ENCODE measurements at regions not wholly inside any gene's neighbourhood (a gene's known extent, or its start where the extent isn't known, plus 50 kb on each side); places are given as distances from the start of the nearest gene placed in this dataset.

DNA sequence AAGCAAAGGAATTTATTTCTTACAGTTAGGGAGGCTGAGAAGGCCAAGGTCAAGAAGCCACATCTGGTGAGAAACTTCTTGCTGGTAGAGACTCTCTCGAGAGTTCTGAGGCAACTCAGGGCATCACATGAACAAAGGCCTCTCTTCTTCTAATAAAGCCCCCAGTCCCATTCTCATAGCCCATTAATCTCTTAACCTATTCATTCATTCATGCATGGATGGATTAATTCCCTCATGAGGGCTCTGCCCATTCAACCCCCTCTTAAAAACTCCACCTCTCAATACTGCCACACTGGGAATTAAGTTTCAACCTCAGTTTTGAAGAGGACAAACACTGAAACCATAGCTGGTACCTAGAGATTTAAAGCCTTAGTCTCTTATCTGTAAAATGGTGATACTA is 217.9 kb upstream of the SPTLC3 start (continued):
- TF ChIP-seq, protein P1, sequence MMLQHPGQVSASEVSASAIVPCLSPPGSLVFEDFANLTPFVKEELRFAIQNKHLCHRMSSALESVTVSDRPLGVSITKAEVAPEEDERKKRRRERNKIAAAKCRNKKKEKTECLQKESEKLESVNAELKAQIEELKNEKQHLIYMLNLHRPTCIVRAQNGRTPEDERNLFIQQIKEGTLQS (IDR thresholded peaks at IDR 0.05) = no peak
- TF ChIP-seq FOXA2 (IDR thresholded peaks at IDR 0.05) = no peak

DNA sequence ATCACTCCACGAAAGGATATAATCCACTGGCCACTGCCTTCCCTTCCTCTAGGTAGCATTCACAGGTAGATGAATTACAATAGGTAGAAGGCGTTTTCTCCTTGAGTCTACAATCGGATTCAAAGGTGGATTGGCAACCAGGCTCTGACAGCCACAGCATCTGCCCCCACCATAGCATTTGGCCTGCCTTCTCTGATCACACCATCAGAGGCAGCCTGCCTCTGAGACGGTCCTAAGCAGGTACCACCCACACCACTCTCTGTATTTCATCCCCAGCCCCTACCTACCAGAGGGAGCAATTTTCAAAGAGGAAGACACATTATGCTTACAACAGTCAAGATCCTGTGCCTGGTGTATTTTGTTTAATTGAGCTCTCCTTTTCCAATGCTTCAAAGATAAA is 210.5 kb upstream of the SPTLC3 start:
- no peak for DNase-seq (ENCODE audit: low spot score)
- H3K27ac ChIP-seq (ENCODE audit: low read depth in 1 of 2, low read length in 2 of 2) = no peak overlapping the region
- H3K9me3 ChIP-seq (ENCODE audit: control insufficient read depth in 4 of 4, low read length in 3 of 4) = no peaks in the 10 kb centered on the region
- 28% methylated on average over 4 of the region's 4 CpGs for WGBS
- H3K4me3 ChIP-seq (ENCODE audit: low read depth in 1 of 3, low read length in 3 of 3) = no peak overlapping the region
- TF ChIP-seq EGR1 (IDR thresholded peaks at IDR 0.05; ENCODE audit: low read depth in 2 of 2) = no peak
- no peak overlapping the region for H3K9ac ChIP-seq (ENCODE audit: low read depth in 1 of 2, low read length in 2 of 2)
- no peaks in the 10 kb centered on the region for H3K4me1 ChIP-seq (ENCODE audit: control insufficient read depth in 4 of 4, insufficient read depth in 4 of 4, low read length in 3 of 4)
- H3K36me3 ChIP-seq (ENCODE audit: control insufficient read depth in 4 of 4, insufficient read depth in 3 of 4, low read depth in 1 of 4, low read length in 3 of 4) = no peaks in the 10 kb centered on the region
- H3K27me3 ChIP-seq (ENCODE audit: control insufficient read depth in 4 of 4, insufficient read depth in 4 of 4, low read length in 3 of 4) = no peaks in the 10 kb centered on the region

DNA sequence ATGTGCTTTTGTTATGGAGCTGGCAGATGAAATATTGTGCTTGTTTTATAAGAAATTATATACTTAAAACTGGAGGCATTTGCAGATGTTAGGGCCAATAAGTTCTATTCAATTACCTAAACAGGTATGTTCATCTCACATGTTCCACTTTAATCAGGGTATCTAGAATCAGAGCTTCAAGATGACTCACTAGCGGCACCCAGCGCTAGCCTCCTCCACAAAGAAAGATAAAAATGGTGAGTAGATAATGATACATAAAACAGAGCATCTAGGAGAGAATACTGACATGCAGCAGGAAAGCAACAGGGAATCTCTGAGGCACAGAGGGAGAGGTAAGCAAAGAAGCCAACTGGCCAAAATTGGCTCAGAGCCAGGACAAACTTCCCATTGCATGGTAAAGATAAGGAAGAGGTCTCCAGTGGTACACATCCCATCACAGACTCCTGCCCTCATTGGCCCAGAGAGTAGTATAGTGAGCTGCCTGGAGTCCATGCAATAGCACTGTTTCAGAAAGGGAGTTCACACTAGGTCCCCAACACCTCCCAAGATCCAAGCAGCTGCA is 200.7 kb upstream of the SPTLC3 start:
- no peak for DNase-seq (ENCODE audit: low spot score)
- Histone ChIP-seq H3K4me1 (ENCODE audit: control insufficient read depth in 4 of 4, insufficient read depth in 4 of 4, low read length in 3 of 4) (no peaks in the 10 kb centered on the region), H3K27me3 (ENCODE audit: control insufficient read depth in 4 of 4, insufficient read depth in 4 of 4, low read length in 3 of 4) (no peaks in the 10 kb centered on the region), H3K27ac (ENCODE audit: low read depth in 1 of 2, low read length in 2 of 2) (no peak overlapping the region), H3K4me3 (ENCODE audit: low read depth in 1 of 3, low read length in 3 of 3) (no peak overlapping the region), H3K36me3 (ENCODE audit: control insufficient read depth in 4 of 4, insufficient read depth in 3 of 4, low read depth in 1 of 4, low read length in 3 of 4) (no peaks in the 10 kb centered on the region), H3K9ac (ENCODE audit: low read depth in 1 of 2, low read length in 2 of 2) (no peak overlapping the region), H3K9me3 (ENCODE audit: control insufficient read depth in 4 of 4, low read length in 3 of 4) (peaks cover 0 to 4% (median 0%) of the 10 kb centered on the region in 4 donors)
- 84% methylated on average over 2 of the region's 2 CpGs for WGBS
- no peak for TF ChIP-seq JUND (IDR thresholded peaks at IDR 0.05)
- TF ChIP-seq, protein P2, sequence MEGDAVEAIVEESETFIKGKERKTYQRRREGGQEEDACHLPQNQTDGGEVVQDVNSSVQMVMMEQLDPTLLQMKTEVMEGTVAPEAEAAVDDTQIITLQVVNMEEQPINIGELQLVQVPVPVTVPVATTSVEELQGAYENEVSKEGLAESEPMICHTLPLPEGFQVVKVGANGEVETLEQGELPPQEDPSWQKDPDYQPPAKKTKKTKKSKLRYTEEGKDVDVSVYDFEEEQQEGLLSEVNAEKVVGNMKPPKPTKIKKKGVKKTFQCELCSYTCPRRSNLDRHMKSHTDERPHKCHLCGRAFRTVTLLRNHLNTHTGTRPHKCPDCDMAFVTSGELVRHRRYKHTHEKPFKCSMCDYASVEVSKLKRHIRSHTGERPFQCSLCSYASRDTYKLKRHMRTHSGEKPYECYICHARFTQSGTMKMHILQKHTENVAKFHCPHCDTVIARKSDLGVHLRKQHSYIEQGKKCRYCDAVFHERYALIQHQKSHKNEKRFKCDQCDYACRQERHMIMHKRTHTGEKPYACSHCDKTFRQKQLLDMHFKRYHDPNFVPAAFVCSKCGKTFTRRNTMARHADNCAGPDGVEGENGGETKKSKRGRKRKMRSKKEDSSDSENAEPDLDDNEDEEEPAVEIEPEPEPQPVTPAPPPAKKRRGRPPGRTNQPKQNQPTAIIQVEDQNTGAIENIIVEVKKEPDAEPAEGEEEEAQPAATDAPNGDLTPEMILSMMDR (IDR thresholded peaks at IDR 0.05; ENCODE audit: low read depth, low read length, missing input control) = no peak
- TF ChIP-seq, protein P1 (IDR thresholded peaks at IDR 0.05) = no peak
- no peak for TF ChIP-seq SP1 (IDR thresholded peaks at IDR 0.05)
- TF ChIP-seq, protein P3, sequence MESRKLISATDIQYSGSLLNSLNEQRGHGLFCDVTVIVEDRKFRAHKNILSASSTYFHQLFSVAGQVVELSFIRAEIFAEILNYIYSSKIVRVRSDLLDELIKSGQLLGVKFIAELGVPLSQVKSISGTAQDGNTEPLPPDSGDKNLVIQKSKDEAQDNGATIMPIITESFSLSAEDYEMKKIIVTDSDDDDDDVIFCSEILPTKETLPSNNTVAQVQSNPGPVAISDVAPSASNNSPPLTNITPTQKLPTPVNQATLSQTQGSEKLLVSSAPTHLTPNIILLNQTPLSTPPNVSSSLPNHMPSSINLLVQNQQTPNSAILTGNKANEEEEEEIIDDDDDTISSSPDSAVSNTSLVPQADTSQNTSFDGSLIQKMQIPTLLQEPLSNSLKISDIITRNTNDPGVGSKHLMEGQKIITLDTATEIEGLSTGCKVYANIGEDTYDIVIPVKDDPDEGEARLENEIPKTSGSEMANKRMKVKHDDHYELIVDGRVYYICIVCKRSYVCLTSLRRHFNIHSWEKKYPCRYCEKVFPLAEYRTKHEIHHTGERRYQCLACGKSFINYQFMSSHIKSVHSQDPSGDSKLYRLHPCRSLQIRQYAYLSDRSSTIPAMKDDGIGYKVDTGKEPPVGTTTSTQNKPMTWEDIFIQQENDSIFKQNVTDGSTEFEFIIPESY (IDR thresholded peaks at IDR 0.05) = no peak
- no peak for TF ChIP-seq RAD21 (IDR thresholded peaks at IDR 0.05)
- TF ChIP-seq, protein P4, sequence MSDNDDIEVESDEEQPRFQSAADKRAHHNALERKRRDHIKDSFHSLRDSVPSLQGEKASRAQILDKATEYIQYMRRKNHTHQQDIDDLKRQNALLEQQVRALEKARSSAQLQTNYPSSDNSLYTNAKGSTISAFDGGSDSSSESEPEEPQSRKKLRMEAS (IDR thresholded peaks at IDR 0.05) = no peak
- no peak for TF ChIP-seq GABPA (IDR thresholded peaks at IDR 0.05 in 1 of 2, conservative IDR thresholded peaks at IDR 0.05 in 1 of 2)
- no peak for TF ChIP-seq EGR1 (IDR thresholded peaks at IDR 0.05; ENCODE audit: low read depth in 2 of 2)
- TF ChIP-seq, protein P5, sequence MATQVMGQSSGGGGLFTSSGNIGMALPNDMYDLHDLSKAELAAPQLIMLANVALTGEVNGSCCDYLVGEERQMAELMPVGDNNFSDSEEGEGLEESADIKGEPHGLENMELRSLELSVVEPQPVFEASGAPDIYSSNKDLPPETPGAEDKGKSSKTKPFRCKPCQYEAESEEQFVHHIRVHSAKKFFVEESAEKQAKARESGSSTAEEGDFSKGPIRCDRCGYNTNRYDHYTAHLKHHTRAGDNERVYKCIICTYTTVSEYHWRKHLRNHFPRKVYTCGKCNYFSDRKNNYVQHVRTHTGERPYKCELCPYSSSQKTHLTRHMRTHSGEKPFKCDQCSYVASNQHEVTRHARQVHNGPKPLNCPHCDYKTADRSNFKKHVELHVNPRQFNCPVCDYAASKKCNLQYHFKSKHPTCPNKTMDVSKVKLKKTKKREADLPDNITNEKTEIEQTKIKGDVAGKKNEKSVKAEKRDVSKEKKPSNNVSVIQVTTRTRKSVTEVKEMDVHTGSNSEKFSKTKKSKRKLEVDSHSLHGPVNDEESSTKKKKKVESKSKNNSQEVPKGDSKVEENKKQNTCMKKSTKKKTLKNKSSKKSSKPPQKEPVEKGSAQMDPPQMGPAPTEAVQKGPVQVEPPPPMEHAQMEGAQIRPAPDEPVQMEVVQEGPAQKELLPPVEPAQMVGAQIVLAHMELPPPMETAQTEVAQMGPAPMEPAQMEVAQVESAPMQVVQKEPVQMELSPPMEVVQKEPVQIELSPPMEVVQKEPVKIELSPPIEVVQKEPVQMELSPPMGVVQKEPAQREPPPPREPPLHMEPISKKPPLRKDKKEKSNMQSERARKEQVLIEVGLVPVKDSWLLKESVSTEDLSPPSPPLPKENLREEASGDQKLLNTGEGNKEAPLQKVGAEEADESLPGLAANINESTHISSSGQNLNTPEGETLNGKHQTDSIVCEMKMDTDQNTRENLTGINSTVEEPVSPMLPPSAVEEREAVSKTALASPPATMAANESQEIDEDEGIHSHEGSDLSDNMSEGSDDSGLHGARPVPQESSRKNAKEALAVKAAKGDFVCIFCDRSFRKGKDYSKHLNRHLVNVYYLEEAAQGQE (IDR thresholded peaks at IDR 0.05) = no peak
- no peak for TF ChIP-seq NR2F2 (IDR thresholded peaks at IDR 0.05)
